ENCODE measurements at regions not wholly inside any gene's neighbourhood (a gene's known extent, or its start where the extent isn't known, plus 50 kb on each side); places are given as distances from the start of the nearest gene placed in this dataset.

DNA sequence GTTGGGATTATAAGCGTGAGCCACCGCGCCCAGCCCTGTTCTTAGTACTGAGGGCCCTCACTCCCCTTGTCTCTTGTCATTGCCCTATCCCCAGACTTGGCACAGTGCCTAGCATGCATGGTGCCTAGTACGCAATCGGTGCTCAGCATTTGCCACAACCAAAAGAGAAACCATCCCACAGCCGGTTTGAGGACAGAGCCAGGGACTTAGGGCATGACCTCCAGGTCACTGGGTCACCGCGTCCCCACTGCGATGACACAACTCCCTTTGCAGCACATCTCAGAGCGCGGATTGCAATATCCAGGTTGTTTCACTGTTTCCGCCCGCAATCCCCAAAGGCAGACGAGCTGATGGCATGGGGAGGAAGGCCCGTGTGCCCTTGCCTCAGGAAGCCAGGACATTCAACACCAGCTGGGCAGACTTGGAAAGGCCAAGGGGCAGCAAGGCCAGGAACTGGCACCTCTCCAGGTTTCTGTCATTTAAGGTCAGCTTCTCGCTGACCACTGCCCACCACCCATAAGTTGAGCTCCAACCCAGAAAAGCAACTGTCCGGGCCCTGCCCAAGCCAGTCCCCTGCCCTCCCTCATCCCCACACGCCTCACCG is 274.5 kb downstream of the MRTFB start:
- Histone ChIP-seq H3K4me3 (no peak overlapping the region), H3K27ac (no peak overlapping the region)
- no peak for TF ChIP-seq CTCF (IDR thresholded peaks at IDR 0.05)
- no peak for DNase-seq (ENCODE audit: low spot score)

GRCh38 chr16:14344945-14345344 is 273.8 kb downstream of the MRTFB start:
- no peak for TF ChIP-seq CTCF (IDR thresholded peaks at IDR 0.05)

GRCh38 chr16:14344292-14344691 is 273.2 kb downstream of the MRTFB start:
- no peak overlapping the region for H3K27ac ChIP-seq
- DNase-seq (ENCODE audit: low spot score), result no peak
- TF ChIP-seq CTCF (IDR thresholded peaks at IDR 0.05), result no peak
- no peak overlapping the region for H3K4me3 ChIP-seq

More at GRCh38 chr16:14344945-14345344, 273.8 kb downstream of the MRTFB start:
- H3K4me3 ChIP-seq, result no peak overlapping the region
- no peak for DNase-seq (ENCODE audit: low spot score)
- H3K27ac ChIP-seq, result no peak overlapping the region

GRCh38 chr16:14341324-14342225 is 270.5 kb downstream of the MRTFB start:
- Histone ChIP-seq H3K27ac (no peak overlapping the region), H3K4me3 (no peak overlapping the region)
- no peak for DNase-seq (ENCODE audit: low spot score)
- TF ChIP-seq CTCF (IDR thresholded peaks at IDR 0.05), result no peak

GRCh38 chr16:14339694-14340093 is 268.6 kb downstream of the MRTFB start:
- H3K27ac ChIP-seq, result no peak overlapping the region
- TF ChIP-seq CTCF (IDR thresholded peaks at IDR 0.05), result no peak
- no peak for DNase-seq (ENCODE audit: low spot score)
- H3K4me3 ChIP-seq, result no peak overlapping the region

DNA sequence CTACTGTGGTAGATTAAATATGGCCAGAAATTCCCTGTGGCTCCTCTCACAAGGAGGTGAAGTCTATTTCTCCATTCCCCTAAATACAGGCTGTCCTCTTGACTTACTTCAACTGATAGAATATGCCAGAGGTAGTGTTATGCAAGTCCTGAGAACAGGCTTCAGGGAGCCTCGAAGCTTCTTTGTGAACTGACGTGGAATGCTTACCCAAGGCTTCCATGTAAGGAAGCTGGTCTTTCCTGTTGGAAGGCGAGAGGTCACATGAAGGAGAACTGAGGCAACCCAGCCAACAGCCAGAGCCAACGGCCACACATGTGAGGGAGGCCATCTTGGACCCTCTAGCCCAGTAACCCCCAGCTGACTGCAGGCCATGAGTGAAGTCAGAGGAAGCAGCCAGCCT is 267.9 kb downstream of the MRTFB start:
- Histone ChIP-seq H3K4me3 (no peak overlapping the region), H3K27ac (no peak overlapping the region)
- no peak for TF ChIP-seq CTCF (IDR thresholded peaks at IDR 0.05)
- no peak for DNase-seq (ENCODE audit: low spot score)

DNA sequence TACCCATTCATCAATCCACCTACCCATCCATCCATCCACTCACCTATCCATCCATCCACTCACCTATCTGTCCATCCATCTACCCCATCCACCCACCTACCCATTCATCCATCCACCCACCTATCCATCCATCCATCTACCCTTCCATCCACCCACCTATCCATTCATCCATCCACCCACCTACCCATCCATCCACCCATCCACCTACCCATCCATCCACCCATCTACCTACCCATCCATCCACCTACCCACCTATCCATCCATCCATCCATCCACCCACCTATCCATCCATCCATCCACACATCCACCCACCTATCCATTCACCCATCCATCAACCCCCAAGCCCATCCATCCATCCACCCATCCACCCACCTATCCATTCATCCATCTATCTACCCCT is 267.1 kb downstream of the MRTFB start:
- DNase-seq (ENCODE audit: low spot score), result no peak
- no peak for TF ChIP-seq CTCF (IDR thresholded peaks at IDR 0.05)
- Histone ChIP-seq H3K4me3 (no peak overlapping the region), H3K27ac (no peak overlapping the region)
